ENCODE measurements at regions not wholly inside any gene's neighbourhood (a gene's known extent, or its start where the extent isn't known, plus 50 kb on each side); places are given as distances from the start of the nearest gene placed in this dataset.
"Not testable (repeated sequence)": the region's sequence is repeated elsewhere in the genome, so short reads cannot be mapped to it uniquely, and the experiment has no call there.

DNA sequence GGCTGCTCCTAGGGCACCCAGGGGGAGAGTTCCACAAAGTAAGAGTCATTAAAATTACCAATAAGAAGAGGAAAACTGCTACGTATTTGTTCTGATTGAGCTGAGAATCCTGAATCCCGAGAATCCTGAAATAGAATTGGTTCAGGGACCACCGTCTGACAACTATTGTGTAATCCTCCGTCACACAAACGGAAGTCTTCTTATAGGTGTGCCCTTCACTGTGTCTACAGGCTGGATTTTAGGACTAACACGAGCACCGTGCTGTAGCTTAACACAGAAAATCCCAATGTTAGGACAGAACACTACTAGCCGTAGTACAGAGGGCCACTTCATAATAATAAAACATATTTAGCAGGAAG, 50.6 kb upstream of the RNF182 start:
- DNase-seq, result no peak

GRCh38 chr6:13873288-13874190, 51.2 kb upstream of the RNF182 start:
- DNase-seq, result peak; percentile 97

- DNase-seq, result peak; percentile 44
Observed at GRCh38 chr6:13872681-13873080, 52.1 kb upstream of the RNF182 start.

DNA sequence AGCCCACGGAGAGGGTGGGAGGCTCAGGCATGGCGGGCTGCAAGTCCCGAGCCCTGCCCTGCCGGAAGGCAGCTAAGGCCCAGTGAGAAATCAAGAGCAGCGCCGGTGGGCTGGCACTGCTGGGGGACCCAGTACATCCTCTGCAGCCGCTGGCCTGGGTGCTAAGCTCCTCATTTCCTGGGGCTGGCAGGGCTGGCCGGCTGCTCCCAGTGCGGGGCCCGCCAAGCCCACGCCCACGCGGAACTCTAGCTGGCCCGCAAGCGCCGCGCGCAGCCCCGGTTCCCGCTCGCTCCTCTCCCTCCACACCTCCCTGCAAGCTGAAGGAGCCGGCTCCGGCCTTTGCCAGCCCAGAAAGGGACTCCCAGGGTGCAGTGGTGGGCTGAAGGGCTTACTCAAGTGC, 52.7 kb upstream of the RNF182 start:
- not testable (repeated sequence) for DNase-seq

- no peak for DNase-seq
Observed at GRCh38 chr6:13870214-13870830, 54.4 kb upstream of the RNF182 start.

GRCh38 chr6:13868236-13868635, 53.9 kb upstream of the MCUR1 start:
- no peak for DNase-seq

DNA sequence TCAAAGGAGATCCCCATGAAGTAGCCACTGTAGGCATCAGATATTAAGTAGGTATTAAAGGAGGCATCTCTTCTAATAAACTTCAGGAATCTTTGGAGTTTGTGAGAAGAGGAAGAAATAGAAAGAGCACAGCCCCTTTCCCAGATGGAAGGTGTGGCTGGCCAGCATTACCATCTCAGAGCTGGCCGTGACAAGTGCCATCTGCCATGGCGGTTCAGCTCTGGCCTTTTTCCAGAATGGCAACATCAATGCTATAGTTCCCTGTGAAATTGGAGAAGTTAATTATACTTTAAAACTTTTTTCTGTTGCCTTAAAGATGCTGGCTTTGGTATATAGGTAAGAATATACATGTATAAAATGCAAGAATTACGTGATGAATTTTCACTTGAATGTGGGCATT, 51.9 kb upstream of the MCUR1 start:
- DNase-seq, result no peak

DNA sequence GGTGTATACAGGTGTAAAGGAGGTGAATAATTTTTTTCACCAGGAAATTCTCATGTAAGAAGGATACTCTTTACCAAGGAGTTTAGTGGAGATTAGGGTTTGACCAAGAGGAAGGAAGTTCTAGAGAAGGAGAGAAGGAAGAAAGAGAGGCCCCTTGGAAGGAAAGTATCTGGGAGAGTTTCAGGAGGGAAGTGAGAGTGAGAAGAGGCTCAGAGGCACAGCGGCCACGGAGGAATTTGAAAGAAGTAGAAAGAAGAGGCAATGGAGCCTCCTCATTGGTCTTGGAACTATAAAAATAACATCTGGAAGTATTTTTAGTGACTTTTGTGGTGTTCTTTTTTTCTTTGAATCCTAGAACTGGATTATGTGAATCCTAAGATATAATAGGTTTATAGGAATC, 50.8 kb upstream of the MCUR1 start:
- no peak for DNase-seq

GRCh38 chr6:13864669-13865068, 50.3 kb upstream of the MCUR1 start:
- DNase-seq, result not testable (repeated sequence)

All from DMS53 (cell line).